ENCODE measurements at regions not wholly inside any gene's neighbourhood (a gene's known extent, or its start where the extent isn't known, plus 50 kb on each side); places are given as distances from the start of the nearest gene placed in this dataset.

- no peak overlapping the region for H3K4me3 ChIP-seq (ENCODE audit: low read depth, low read length)
- H3K27ac ChIP-seq = peak overlapping the region; percentile 57
- peak; percentile 38 for DNase-seq
- in situ Hi-C loops (cut with HindIII; ENCODE audit: low pct_ligation_motif_present, low sequenced_read_pairs) = no loop called here
- H3K36me3 ChIP-seq (replicated peaks) = no peaks in the 10 kb centered on the region
- TF ChIP-seq CTCF (IDR thresholded peaks at IDR 0.05; ENCODE audit: low read depth, low read length, missing control alignments) = no peak
- H3K27me3 ChIP-seq (replicated peaks) = no peaks in the 10 kb centered on the region
Measured at GRCh38 chr10:44627591-44628354, 242.9 kb upstream of the CXCL12 start.

GRCh38 chr10:44628921-44629320, 244.0 kb upstream of the CXCL12 start:
- in situ Hi-C loops (cut with HindIII; ENCODE audit: low pct_ligation_motif_present, low sequenced_read_pairs) = no loop called here
- H3K4me3 ChIP-seq (ENCODE audit: low read depth, low read length) = no peak overlapping the region
- H3K27ac ChIP-seq = peak overlapping the region; percentile 57
- peak; percentile 68 for DNase-seq
- no peaks in the 10 kb centered on the region for H3K36me3 ChIP-seq (replicated peaks)
- no peak for TF ChIP-seq CTCF (IDR thresholded peaks at IDR 0.05; ENCODE audit: low read depth, low read length, missing control alignments)
- no peaks in the 10 kb centered on the region for H3K27me3 ChIP-seq (replicated peaks)

- no peaks in the 10 kb centered on the region for H3K36me3 ChIP-seq (replicated peaks)
- H3K4me3 ChIP-seq (ENCODE audit: low read depth, low read length) = no peak overlapping the region
- TF ChIP-seq CTCF (IDR thresholded peaks at IDR 0.05; ENCODE audit: low read depth, low read length, missing control alignments) = no peak
- H3K27me3 ChIP-seq (replicated peaks) = no peaks in the 10 kb centered on the region
- DNase-seq = no peak
- in situ Hi-C loops (cut with HindIII; ENCODE audit: low pct_ligation_motif_present, low sequenced_read_pairs) = no loop called here
- H3K27ac ChIP-seq = no peak overlapping the region
Measured at GRCh38 chr10:44635176-44635575, 250.3 kb upstream of the CXCL12 start.

GRCh38 chr10:44636625-44637024, 251.7 kb upstream of the CXCL12 start:
- no peak overlapping the region for H3K4me3 ChIP-seq (ENCODE audit: low read depth, low read length)
- H3K27me3 ChIP-seq (replicated peaks) = no peaks in the 10 kb centered on the region
- no peaks in the 10 kb centered on the region for H3K36me3 ChIP-seq (replicated peaks)
- DNase-seq = no peak
- in situ Hi-C loops (cut with HindIII; ENCODE audit: low pct_ligation_motif_present, low sequenced_read_pairs) = no loop called here
- H3K27ac ChIP-seq = no peak overlapping the region
- TF ChIP-seq CTCF (IDR thresholded peaks at IDR 0.05; ENCODE audit: low read depth, low read length, missing control alignments) = no peak

- Histone ChIP-seq H3K27ac (no peak overlapping the region), H3K36me3 (replicated peaks) (no peaks in the 10 kb centered on the region), H3K27me3 (replicated peaks) (no peaks in the 10 kb centered on the region), H3K4me3 (ENCODE audit: low read depth, low read length) (no peak overlapping the region)
- in situ Hi-C loops (cut with HindIII; ENCODE audit: low pct_ligation_motif_present, low sequenced_read_pairs) = no loop called here
- no peak for TF ChIP-seq CTCF (IDR thresholded peaks at IDR 0.05; ENCODE audit: low read depth, low read length, missing control alignments)
- DNase-seq = no peak
Measured at GRCh38 chr10:44640429-44640828, 255.5 kb upstream of the CXCL12 start.

GRCh38 chr10:44647473-44647872, 262.6 kb upstream of the CXCL12 start:
- TF ChIP-seq CTCF (IDR thresholded peaks at IDR 0.05; ENCODE audit: low read depth, low read length, missing control alignments) = no peak
- H3K27ac ChIP-seq = no peak overlapping the region
- in situ Hi-C loops (cut with HindIII; ENCODE audit: low pct_ligation_motif_present, low sequenced_read_pairs) = no loop called here
- no peak overlapping the region for H3K4me3 ChIP-seq (ENCODE audit: low read depth, low read length)
- no peaks in the 10 kb centered on the region for H3K36me3 ChIP-seq (replicated peaks)
- no peak for DNase-seq
- no peaks in the 10 kb centered on the region for H3K27me3 ChIP-seq (replicated peaks)
